Vagina (tissue), 2 donors: ENCODE measurements at regions not wholly inside any gene's neighbourhood (a gene's known extent, or its start where the extent isn't known, plus 50 kb on each side); places are given as distances from the start of the nearest gene placed in this dataset.

Source experiments
- POLR2A ChIP-seq, 2 donors: fragments of 450-650 bp; IDR thresholded peaks; one replicate each; pipeline ENCODE4 v1.6.1; 2017; ENCODE audit warnings: antibody characterized with exemption in 2 of 2, mild to moderate bottlenecking in 2 of 2, moderate library complexity in 2 of 2
- TF ChIP-seq, protein P1 (sequence below), 3 experiments: fragments of 450-650 bp in 2 of 3; fragments of 200-600 bp in 1 of 3; sonication (generic) in 1 of 3; IDR thresholded peaks; one replicate each; pipeline ENCODE4 v1.5.1; 2017 to 2019; ENCODE audit warnings: antibody characterized with exemption in 3 of 3, mild to moderate bottlenecking in 2 of 3, moderate library complexity in 2 of 3

DNA sequence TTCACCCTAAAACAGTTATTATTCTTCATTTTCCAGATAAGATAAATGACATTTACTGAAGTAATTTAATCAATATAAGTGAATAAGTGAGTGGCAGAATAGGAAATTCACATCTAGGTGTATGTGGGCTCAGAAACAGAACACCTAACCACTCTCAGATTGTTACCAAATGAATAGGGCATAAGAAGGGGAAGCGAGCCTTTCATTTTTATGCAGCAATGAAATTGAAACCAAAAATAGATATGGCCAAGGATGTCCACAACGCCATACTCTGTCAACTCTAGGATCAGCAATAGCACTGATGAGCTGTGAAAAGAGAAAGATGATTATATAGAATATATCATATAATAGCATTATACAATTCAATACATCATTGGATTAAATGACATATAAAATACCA lies 398.1 kb upstream of the API5 start:
- TF ChIP-seq, protein P1, sequence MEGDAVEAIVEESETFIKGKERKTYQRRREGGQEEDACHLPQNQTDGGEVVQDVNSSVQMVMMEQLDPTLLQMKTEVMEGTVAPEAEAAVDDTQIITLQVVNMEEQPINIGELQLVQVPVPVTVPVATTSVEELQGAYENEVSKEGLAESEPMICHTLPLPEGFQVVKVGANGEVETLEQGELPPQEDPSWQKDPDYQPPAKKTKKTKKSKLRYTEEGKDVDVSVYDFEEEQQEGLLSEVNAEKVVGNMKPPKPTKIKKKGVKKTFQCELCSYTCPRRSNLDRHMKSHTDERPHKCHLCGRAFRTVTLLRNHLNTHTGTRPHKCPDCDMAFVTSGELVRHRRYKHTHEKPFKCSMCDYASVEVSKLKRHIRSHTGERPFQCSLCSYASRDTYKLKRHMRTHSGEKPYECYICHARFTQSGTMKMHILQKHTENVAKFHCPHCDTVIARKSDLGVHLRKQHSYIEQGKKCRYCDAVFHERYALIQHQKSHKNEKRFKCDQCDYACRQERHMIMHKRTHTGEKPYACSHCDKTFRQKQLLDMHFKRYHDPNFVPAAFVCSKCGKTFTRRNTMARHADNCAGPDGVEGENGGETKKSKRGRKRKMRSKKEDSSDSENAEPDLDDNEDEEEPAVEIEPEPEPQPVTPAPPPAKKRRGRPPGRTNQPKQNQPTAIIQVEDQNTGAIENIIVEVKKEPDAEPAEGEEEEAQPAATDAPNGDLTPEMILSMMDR (IDR thresholded peaks at IDR 0.05): no peak
- TF ChIP-seq POLR2A (IDR thresholded peaks at IDR 0.05): no peak
